ENCODE measurements at regions not wholly inside any gene's neighbourhood (a gene's known extent, or its start where the extent isn't known, plus 50 kb on each side); places are given as distances from the start of the nearest gene placed in this dataset. TPM values are rescaled to one million over a fixed set of nuclear protein-coding genes. Genes with fewer than 3 reads are reported as not detected.
A peak's percentile ranks its signal among the peaks of the same experiment; 100 is the strongest.

DNA sequence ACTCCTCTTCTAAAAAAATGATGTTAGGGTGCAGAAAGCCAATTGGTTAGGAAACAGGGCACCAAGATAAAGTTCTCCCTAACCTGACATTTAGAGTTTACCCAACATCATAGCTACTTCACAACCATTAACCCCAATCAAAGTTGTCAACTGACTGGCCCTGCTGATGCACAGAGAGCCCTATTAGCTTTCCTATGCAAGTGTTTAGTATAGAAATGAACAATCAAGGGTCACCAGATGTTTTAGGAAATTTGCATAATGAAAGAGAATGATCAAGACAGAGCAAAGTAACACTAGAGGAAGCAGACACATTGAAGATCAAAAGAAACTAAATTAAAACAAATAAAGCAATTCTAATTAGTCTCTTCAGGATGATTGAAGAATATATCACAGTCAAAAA lies 64.2 kb upstream of the DCC start:
- DNase-seq (ENCODE audit: low read depth) = no peak

DNA sequence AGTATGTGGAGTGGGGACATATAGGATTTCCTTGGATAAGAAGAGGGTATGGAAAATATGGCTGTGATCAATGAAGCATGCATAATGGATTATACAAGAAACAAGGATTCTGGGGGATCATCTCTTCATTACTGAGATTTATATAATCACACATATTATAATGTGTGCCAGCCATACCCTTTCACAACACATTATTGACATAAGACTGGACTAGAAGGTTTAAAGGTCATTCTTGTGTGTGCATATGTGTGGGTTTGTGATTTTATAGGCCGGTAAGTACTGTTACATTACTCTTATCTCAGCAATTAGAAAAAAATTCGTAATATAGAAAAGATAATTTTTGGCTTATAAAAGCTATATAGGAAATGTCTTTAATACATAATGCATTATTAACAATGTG lies 62.2 kb upstream of the DCC start:
- DNase-seq (ENCODE audit: low read depth) = no peak

DNA sequence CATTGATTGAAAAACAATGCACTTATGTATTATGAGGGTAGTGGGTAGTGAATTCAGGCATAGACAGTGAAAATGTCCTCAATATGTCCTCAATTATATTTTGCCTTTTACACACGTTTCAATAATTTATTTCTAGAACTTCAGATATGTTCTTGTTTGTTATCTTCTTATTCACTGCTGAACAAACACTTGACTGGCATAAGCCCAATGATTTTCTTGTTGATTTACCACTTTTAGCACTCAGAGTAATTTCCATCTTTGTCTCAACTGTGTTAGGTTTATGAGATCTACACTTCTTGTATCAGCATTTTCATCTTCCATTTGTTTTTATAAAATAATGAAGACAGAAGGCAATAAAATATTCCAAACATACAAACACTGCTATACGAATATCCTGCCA lies 61.8 kb upstream of the DCC start:
- no peak for DNase-seq (ENCODE audit: low read depth)

DNA sequence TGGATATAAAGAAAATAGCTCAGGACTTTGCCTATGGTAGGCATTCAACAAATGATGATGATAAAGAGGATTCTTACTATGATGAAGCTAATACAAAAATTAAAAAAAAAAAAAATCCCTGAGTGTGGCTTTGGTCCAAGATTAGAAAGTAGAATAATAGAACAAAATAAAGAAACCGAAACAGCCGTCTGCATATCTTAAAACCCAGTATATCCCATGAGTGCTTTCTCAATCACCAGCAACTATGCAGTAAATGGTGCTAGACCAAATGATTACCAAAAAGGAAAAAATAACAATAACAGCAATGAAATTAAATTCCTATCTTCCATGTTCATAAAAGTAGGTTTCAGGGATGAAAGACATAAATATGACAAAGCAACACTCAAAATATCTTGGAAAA lies 59.3 kb upstream of the DCC start:
- DNase-seq (ENCODE audit: low read depth) = no peak

DNA sequence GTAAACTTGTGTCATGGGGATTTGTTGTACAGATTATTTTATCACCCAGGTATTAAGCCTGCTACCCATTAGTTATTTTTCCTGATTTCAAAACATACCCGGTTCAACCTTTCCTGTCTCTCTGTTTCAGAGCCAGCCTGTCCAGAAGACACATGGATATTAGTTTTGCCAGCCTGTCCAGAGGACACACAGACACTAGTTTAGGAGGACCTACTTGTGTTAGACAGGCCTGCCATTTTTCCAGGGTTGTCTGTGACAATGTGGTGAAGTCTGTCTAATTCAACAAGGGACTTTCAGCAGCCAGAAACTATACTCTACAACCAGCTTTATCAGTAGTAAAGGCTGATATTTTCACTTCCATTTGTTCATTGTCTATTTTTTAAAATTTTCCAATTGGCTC lies 56.1 kb upstream of the DCC start:
- DNase-seq (ENCODE audit: low read depth) = no peak

DNA sequence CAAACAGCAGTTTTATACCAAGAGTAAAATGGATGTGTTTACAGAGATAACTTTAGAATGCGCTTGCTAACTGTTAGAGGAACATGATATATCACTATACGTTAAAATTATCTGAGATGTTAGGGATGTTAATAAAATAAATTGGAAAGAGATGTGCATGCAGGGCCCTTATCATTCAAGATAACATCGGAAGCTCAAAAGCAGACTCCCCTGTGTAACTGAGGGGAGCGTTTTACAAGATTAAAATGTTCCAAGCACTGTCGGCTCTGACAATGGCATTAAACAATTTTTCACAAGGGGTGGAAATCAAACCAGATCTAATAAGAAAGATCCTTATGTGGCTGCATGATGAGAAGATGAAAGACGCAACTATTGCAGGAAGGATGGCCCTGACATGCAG lies 53.3 kb upstream of the DCC start:
- DNase-seq (ENCODE audit: low read depth) = no peak

DNA sequence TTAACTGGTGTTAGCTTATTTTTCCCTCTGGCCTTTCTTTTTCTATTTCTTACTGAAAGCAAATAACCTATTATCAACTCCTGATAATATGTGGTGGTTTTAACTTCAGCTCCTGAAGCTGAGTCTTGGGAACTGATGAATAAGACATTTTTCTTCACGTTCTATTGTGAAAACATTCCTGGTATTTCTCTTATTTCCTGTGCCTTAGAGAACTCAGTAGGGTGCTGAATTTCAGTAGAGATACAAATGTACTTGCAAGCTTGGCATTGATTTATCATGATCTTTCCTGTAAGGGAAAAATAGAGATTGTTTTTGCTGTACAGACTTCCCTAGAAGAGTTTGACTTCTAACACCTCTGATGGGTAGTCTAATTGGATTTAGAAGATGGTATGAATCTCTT lies 52.8 kb upstream of the DCC start:
- DNase-seq (ENCODE audit: low read depth) = peak; percentile 54

DNA sequence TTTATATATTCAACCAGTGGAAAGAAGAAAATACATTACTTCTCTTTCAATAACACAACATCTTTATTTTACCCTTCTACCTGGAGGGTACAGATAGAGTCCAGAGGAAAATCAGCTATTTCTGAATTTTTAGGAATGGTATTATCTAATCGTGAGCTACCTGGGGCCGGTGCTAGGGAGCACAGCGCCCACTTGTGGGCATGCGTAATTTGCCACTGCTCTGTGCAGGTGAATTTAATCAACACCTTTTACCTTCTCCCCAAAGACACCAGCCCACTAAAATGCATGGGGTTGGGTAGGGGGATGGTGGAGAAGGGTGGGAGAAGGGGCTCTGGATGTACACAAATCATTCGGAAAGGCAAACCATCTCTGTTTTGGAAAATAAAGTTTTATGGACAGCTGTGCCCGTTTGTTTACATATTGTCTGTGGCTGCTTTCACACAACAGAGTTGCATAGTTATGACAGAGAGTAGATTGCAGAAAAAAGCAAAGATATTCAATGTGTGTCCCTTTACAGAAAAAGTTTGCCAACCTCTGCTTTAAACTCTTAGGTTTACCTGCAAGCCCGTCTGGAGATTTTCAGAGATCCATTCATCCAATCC lies 51.5 kb upstream of the DCC start:
- DNase-seq (ENCODE audit: low read depth) = no peak

DNA sequence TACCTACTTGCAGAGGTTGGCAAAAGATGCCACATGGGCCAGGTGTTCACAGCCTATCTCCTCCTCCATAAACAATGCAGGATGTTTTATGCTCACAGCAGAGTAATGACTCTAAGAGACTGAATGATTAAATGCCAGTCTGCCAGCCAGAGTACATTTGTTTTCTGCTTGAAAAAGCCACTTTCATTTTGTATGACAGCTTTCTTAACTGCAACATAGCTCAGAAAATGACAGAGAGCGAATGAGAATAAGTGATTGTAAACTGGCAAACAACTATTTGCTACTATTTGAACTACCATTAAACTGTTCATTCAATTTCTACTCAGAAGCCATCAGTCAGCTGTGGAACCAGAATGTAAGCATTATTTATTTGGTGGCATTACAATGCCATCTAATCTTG lies 50.6 kb upstream of the DCC start:
- DNase-seq (ENCODE audit: low read depth) = no peak

Small RNA genes lying in the stretch of these regions (small RNA-seq; reads per million reads assigned to genes)
- not detected for gene RNU1-46P
